A673 (cell line): ENCODE measurements at regions not wholly inside any gene's neighbourhood (a gene's known extent, or its start where the extent isn't known, plus 50 kb on each side); places are given as distances from the start of the nearest gene placed in this dataset.

Experiments
- BruUV-seq: library from RNA; stranded (reverse); fragments of 400-500 nt; replicated peaks from 2 replicates; lab custom pipeline; 2021; lab: Mats Ljungman, UMichigan
- CTCF ChIA-PET: fragments of 300-600 bp; sonication (Branson Sonifier 250); formaldehyde crosslinking; loops from one replicate; lab custom pipeline; 2022; ENCODE audit warnings: antibody characterized with exemption; lab: Charles Lee
- POLR2A ChIA-PET: fragments of 300-600 bp; sonication (Branson Sonifier 250); formaldehyde crosslinking; loops from one replicate; lab custom pipeline; 2022; ENCODE audit warnings: antibody characterized with exemption; ENCODE audit not compliant: low non-redundant PET; lab: Charles Lee
- DNase-seq: peaks from one replicate; pipeline ENCODE4 v3.0.0-alpha.2; 2015; ENCODE audit warnings: low spot score
- H3K27ac ChIP-seq: fragments of 200-600 bp; sonication (generic); 2 replicates; pipeline ENCODE4 v1.5.1; 2016; ENCODE audit warnings: mixed run types, low read depth, mild to moderate bottlenecking, mixed read lengths, antibody characterized with exemption, low read length; ENCODE audit not compliant: poor library complexity, severe bottlenecking
- H3K27me3 ChIP-seq: fragments of 200-600 bp; sonication (generic); replicated peaks from 2 replicates; pipeline ENCODE4 v1.6.1; 2017; ENCODE audit warnings: mixed run types, low read depth, mild to moderate bottlenecking, mixed read lengths, antibody characterized with exemption, low read length; ENCODE audit not compliant: insufficient read depth, poor library complexity
- H3K36me3 ChIP-seq: fragments of 200-600 bp; sonication (generic); 2 replicates; pipeline ENCODE4 v1.6.1; 2016; ENCODE audit warnings: mixed run types, mild to moderate bottlenecking, mixed read lengths, antibody characterized with exemption, low read length; ENCODE audit not compliant: insufficient read depth, poor library complexity, severe bottlenecking
- H3K4me1 ChIP-seq: fragments of 200-600 bp; sonication (generic); 2 replicates; pipeline ENCODE4 v1.6.1; 2017; ENCODE audit warnings: mixed run types, mild to moderate bottlenecking, mixed read lengths, antibody characterized with exemption, low read length; ENCODE audit not compliant: insufficient read depth, poor library complexity, severe bottlenecking
- H3K4me3 ChIP-seq: fragments of 200-600 bp; sonication (generic); 2 replicates; pipeline ENCODE4 v1.5.1; 2016; ENCODE audit warnings: low read depth, mixed run types, mild to moderate bottlenecking, mixed read lengths, low read length; ENCODE audit not compliant: poor library complexity, severe bottlenecking
- H3K9me3 ChIP-seq: fragments of 200-600 bp; sonication (generic); 2 replicates; pipeline ENCODE4 v1.6.1; 2016; ENCODE audit warnings: mixed run types, low read depth, mild to moderate bottlenecking, mixed read lengths, antibody characterized with exemption, low read length; ENCODE audit not compliant: poor library complexity, severe bottlenecking
- CTCF ChIP-seq: fragments of 300-800, 200-600 bp; sonication (generic); conservative IDR thresholded peaks from 2 replicates; pipeline ENCODE4 v1.5.1; 2017; ENCODE audit warnings: low read depth, mild to moderate bottlenecking, antibody characterized with exemption, low read length, moderate library complexity, mixed read lengths
- EZH2 ChIP-seq: fragments of 200-600 bp; sonication (generic); IDR thresholded peaks from 2 replicates; pipeline ENCODE4 v1.6.1; 2017; ENCODE audit warnings: borderline replicate concordance, low read depth, mild to moderate bottlenecking, mixed read lengths, antibody characterized with exemption, low read length; ENCODE audit not compliant: poor library complexity, severe bottlenecking
- intact Hi-C: fragments of 100-400 bp; cut with micrococcal nuclease; formaldehyde crosslinking; loops from one replicate; pipeline ENCODE4 v1.10.0; 2022; ENCODE audit not compliant: unreplicated experiment

GRCh38 chr2:30037016-30037415 is 109.8 kb upstream of the YPEL5 start:
- no peak overlapping the region for H3K27ac ChIP-seq
- no TSS peak for BruUV-seq
- peaks cover 20% of the 10 kb centered on the region for H3K4me1 ChIP-seq
- no peak overlapping the region for H3K4me3 ChIP-seq
- DNase-seq = peak; percentile 56
- intact Hi-C loops = no loop called here
- H3K27me3 ChIP-seq = no peaks in the 10 kb centered on the region
- no peaks in the 10 kb centered on the region for H3K36me3 ChIP-seq
- POLR2A ChIA-PET = no interaction called here
- CTCF ChIA-PET = no interaction called here
- TF ChIP-seq CTCF = no peak
- TF ChIP-seq EZH2 = no peak
- H3K9me3 ChIP-seq = no peaks in the 10 kb centered on the region

GRCh38 chr2:30038419-30038818 is 108.4 kb upstream of the YPEL5 start:
- Histone ChIP-seq H3K27me3 (no peaks in the 10 kb centered on the region), H3K4me3 (no peak overlapping the region), H3K36me3 (no peaks in the 10 kb centered on the region), H3K4me1 (peaks cover 18% of the 10 kb centered on the region), H3K9me3 (no peaks in the 10 kb centered on the region), H3K27ac (no peak overlapping the region)
- BruUV-seq = no TSS peak
- intact Hi-C loops = no loop called here
- ChIA-PET CTCF (no interaction called here), POLR2A (no interaction called here)
- peak; percentile 64 for DNase-seq
- TF ChIP-seq CTCF (no peak), EZH2 (no peak)

GRCh38 chr2:30039101-30039500 is 107.7 kb upstream of the YPEL5 start:
- no TSS peak for BruUV-seq
- POLR2A ChIA-PET = no interaction called here
- no peak overlapping the region for H3K27ac ChIP-seq
- CTCF ChIA-PET = no interaction called here
- no peaks in the 10 kb centered on the region for H3K36me3 ChIP-seq
- TF ChIP-seq CTCF (no peak), EZH2 (no peak)
- H3K4me3 ChIP-seq = no peak overlapping the region
- intact Hi-C loops = no loop called here
- H3K4me1 ChIP-seq = peaks cover 18% of the 10 kb centered on the region
- H3K27me3 ChIP-seq = no peaks in the 10 kb centered on the region
- no peaks in the 10 kb centered on the region for H3K9me3 ChIP-seq
- no peak for DNase-seq
